ENCODE measurements at regions not wholly inside any gene's neighbourhood (a gene's known extent, or its start where the extent isn't known, plus 50 kb on each side); places are given as distances from the start of the nearest gene placed in this dataset.

- TF ChIP-seq MEF2A (IDR thresholded peaks at IDR 0.05; ENCODE audit: borderline replicate concordance, low read depth) (no peak), SMC3 (IDR thresholded peaks at IDR 0.05; ENCODE audit: low read depth, low read length) (peak; percentile 27), GABPA (IDR thresholded peaks at IDR 0.05; ENCODE audit: low read depth) (no peak), NRF1 (IDR thresholded peaks at IDR 0.05; ENCODE audit: low read depth, low read length) (no peak), CHD2 (IDR thresholded peaks at IDR 0.05; ENCODE audit: low read length, partially characterized antibody) (peak; percentile 76), RXRA (IDR thresholded peaks at IDR 0.05; ENCODE audit: borderline replicate concordance, low read depth) (peak; percentile 54), TAF1 (IDR thresholded peaks at IDR 0.05; ENCODE audit: borderline replicate concordance, low read depth, low read length) (peak; percentile 42; the same call in 1 of the 2 replicates)
- TF ChIP-seq, protein P1, sequence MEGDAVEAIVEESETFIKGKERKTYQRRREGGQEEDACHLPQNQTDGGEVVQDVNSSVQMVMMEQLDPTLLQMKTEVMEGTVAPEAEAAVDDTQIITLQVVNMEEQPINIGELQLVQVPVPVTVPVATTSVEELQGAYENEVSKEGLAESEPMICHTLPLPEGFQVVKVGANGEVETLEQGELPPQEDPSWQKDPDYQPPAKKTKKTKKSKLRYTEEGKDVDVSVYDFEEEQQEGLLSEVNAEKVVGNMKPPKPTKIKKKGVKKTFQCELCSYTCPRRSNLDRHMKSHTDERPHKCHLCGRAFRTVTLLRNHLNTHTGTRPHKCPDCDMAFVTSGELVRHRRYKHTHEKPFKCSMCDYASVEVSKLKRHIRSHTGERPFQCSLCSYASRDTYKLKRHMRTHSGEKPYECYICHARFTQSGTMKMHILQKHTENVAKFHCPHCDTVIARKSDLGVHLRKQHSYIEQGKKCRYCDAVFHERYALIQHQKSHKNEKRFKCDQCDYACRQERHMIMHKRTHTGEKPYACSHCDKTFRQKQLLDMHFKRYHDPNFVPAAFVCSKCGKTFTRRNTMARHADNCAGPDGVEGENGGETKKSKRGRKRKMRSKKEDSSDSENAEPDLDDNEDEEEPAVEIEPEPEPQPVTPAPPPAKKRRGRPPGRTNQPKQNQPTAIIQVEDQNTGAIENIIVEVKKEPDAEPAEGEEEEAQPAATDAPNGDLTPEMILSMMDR (IDR thresholded peaks at IDR 0.05) = no peak
- TF ChIP-seq, protein P2, sequence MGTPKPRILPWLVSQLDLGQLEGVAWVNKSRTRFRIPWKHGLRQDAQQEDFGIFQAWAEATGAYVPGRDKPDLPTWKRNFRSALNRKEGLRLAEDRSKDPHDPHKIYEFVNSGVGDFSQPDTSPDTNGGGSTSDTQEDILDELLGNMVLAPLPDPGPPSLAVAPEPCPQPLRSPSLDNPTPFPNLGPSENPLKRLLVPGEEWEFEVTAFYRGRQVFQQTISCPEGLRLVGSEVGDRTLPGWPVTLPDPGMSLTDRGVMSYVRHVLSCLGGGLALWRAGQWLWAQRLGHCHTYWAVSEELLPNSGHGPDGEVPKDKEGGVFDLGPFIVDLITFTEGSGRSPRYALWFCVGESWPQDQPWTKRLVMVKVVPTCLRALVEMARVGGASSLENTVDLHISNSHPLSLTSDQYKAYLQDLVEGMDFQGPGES (IDR thresholded peaks at IDR 0.05; ENCODE audit: low read depth, low read length) = no peak
- TF ChIP-seq, protein P3, sequence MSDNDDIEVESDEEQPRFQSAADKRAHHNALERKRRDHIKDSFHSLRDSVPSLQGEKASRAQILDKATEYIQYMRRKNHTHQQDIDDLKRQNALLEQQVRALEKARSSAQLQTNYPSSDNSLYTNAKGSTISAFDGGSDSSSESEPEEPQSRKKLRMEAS (IDR thresholded peaks at IDR 0.05; ENCODE audit: low read depth) = peak; percentile 86
- TF ChIP-seq, protein P4, sequence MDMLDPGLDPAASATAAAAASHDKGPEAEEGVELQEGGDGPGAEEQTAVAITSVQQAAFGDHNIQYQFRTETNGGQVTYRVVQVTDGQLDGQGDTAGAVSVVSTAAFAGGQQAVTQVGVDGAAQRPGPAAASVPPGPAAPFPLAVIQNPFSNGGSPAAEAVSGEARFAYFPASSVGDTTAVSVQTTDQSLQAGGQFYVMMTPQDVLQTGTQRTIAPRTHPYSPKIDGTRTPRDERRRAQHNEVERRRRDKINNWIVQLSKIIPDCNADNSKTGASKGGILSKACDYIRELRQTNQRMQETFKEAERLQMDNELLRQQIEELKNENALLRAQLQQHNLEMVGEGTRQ (IDR thresholded peaks at IDR 0.05; ENCODE audit: borderline replicate concordance, low read depth, low read length) = no peak
- TF ChIP-seq, protein P5, sequence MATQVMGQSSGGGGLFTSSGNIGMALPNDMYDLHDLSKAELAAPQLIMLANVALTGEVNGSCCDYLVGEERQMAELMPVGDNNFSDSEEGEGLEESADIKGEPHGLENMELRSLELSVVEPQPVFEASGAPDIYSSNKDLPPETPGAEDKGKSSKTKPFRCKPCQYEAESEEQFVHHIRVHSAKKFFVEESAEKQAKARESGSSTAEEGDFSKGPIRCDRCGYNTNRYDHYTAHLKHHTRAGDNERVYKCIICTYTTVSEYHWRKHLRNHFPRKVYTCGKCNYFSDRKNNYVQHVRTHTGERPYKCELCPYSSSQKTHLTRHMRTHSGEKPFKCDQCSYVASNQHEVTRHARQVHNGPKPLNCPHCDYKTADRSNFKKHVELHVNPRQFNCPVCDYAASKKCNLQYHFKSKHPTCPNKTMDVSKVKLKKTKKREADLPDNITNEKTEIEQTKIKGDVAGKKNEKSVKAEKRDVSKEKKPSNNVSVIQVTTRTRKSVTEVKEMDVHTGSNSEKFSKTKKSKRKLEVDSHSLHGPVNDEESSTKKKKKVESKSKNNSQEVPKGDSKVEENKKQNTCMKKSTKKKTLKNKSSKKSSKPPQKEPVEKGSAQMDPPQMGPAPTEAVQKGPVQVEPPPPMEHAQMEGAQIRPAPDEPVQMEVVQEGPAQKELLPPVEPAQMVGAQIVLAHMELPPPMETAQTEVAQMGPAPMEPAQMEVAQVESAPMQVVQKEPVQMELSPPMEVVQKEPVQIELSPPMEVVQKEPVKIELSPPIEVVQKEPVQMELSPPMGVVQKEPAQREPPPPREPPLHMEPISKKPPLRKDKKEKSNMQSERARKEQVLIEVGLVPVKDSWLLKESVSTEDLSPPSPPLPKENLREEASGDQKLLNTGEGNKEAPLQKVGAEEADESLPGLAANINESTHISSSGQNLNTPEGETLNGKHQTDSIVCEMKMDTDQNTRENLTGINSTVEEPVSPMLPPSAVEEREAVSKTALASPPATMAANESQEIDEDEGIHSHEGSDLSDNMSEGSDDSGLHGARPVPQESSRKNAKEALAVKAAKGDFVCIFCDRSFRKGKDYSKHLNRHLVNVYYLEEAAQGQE (IDR thresholded peaks at IDR 0.05; ENCODE audit: low read depth, low read length) = 0 out of 2 replicates have a peak, but pooled peaks have one; percentile 28
Measured at GRCh38 chr6:113564371-113565171, 292.6 kb upstream of the MARCKS start.

Data from SK-N-SH (cell line).